TTC549 (cell line): ENCODE measurements at regions not wholly inside any gene's neighbourhood (a gene's known extent, or its start where the extent isn't known, plus 50 kb on each side); places are given as distances from the start of the nearest gene placed in this dataset.

Experiments
- FAIRE-seq: peaks from 2 replicates; lab custom pipeline; 2012; peaks lifted over from hg19 to GRCh38; lab: Jason Lieb, UNC

DNA sequence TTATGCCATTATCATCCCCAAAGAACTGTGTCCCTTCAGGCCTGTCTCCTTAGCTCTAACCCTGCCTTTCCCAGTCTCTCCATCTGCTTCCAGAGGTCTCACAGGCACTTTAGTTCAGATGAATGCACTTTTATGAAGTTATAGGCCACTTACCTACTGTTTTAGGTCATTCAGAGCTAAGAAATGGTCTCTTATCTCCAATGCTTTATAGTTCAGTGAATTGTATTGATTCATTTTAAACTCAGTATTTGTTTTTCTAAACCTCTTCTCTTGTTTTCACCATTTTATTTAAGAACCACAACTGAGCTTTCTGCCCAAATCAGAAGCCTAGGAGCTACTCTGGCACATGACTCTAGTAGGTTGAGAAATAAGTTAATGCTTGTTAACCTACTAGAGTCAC, 197.5 kb upstream of the ATP2B1 start:
- FAIRE-seq, result no peak

DNA sequence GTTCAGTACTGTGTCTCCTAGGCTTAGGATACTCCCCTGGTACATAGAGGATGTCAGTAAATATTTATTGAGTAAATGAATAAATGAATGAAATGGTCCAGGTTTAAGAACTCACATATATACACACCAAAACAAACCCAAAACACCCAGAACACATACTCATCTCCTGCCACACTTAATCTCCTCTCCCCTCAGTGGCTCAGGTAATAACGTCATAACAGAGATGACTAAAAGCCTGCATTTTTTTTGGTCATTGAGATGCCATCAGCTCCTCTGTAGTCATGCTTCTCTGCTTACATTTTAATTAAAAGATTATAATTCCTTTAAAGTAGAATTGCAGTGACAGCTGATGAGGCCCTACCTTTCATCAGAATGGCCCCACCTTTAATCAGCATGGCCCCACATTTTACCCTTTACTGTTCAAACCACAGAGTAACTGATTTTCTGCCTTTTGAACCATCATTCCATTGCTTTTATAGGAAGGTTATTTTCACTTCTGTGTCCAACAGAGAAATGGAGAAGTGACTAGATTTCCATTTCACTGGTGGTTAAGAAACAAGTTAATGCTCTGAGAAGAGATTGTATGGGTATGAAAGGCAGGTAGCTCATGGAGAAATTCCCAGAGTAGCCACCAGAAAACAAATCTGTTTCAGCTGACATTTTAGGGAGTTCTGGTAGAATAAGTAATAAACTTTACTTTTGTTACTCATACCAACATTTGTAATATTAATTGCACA, 193.4 kb upstream of the ATP2B1 start:
- no peak for FAIRE-seq

DNA sequence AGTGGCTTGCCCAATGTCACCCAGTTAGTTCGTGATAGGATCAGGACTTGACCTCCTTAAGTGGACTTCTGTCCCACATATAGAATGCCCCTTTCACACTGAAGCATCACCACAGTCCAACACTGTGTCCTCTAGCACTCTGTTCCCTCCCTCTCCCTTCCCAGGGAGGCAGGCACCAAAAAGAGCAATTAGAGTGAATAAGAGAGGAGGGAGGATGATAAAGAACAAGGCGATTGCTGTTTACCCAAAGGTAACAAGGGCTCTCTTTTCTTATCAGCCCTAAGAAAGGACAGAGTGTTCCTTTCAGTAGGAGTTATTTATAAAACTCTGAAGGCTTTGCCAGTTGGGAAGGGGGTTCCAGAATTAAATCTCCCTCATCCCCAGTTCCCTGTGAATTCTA, 192.7 kb upstream of the ATP2B1 start:
- FAIRE-seq, result no peak

DNA sequence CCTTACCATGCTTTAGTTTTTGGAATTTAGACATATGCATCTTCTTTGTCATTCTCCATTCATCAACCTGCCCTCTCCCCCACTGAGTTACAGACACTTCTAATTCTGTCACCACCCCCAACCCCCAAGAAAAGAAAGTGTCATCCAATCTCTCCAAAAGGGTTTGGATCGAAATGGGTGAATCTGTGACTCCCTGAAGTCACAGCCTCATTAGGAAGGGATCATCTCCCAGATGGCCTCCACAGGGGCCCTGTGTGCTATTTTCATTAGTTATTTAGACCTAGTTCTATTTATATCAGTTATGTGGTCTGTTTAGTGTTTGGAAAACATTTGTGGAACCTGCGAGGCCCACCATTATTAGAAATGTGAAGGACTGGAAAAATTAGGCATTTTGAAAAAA, 191.0 kb upstream of the ATP2B1 start:
- FAIRE-seq, result no peak

DNA sequence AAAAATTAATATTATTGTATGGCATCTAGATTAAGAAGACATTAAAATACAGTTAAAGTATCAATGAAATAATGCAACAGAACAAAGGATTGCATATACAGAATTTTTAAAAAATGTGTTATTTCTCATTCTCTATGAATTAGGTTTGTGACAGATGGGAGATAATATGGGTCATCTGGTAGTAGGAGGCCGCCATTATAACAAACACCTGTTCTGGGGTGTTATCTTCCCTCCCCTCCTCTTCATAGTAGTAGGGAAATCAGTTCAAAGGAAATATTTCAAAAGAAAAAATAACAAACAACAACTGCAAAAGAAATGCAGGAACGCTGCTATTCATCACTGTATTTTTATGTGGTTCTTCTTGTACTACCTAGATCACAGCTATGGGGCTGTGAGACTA, 187.0 kb upstream of the ATP2B1 start:
- FAIRE-seq, result no peak

DNA sequence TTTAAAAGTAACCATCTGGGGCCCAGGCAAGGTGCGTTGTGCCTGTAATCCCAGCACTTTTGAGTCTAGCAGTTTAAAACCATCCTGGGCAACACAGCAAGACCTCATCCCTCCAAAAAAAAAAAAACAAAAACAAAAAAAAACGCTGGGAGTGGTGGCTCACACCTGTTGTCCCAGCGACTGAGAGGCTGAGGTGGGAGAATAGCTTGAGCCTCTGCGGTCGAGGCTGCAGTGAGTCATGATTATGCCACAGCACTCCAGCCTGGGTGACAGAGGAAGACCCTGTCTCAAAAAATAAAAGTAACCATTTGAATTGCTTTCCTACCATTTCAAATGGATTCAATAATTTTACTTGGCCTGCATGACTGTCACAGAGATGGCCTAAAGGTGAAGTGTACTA, 186.5 kb upstream of the ATP2B1 start:
- no peak for FAIRE-seq

DNA sequence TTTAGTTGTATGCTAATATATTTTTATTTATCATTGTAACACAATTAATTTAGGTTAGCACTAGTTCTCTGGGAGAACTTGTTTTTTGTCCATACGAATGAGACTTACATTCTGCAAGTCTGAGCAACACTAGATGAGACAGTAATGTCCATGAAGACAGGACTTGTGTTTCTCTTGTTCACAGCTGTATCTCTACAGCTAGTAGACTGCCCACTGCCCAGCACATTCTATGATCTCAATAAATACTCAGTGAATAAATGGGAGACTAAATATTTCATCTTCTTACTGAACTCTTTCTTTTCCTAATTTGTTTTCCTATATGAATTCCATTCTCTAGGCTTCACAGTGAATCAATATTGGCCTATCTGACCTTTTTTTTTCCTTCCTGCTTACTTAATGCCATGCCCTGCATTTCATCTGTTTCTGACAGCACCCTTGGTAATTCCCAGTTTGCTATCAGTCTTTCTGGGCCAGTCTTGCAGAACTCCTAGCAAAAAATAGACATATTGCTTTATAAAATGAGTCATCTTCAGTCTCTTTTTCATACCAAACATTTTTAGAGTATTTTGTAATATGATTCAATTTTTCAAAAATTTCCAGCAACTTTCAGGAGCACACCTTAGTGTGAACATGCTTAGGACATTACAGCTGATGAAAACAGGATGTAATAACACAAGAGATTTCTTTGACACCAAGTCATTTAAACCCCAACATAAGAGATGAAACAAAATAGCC, 185.5 kb upstream of the ATP2B1 start:
- FAIRE-seq, result no peak

DNA sequence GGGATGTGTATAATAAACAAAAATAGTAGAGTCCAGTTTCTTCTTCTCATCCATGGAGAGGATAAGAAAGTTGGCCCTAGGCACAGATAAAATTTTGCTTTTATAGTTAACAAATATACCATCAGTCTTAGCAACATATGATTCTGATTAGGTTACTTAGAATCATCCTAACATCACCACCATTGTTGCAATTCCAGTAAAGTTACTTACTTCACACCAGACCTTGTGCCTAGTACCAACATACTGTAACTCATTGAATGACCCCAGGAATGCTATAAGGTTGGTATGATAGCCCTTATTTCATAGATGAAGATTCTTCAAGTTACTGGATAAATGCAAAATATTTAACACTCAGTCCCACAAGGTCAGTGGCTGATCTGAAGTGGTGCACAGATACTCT, 183.8 kb upstream of the ATP2B1 start:
- FAIRE-seq, result no peak

DNA sequence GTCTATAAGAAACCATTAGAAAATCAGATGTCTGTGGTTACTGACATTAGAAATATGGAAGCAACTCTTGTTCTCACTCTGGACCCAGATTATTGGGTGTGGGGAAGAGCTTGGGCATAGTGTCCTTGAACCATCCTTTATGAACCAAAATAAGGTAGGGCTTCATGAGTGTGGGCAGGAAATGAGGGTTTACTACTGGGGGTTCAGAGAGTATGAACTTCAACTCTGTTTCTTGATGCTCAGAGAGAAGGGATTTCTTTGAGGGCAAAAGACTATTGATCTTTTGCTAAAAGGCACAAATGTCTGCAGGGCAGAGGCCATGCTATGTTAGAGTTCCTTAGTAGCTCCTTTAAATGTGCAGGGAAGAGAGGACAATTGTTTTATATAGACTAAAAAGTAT, 183.3 kb upstream of the ATP2B1 start:
- FAIRE-seq, result no peak

DNA sequence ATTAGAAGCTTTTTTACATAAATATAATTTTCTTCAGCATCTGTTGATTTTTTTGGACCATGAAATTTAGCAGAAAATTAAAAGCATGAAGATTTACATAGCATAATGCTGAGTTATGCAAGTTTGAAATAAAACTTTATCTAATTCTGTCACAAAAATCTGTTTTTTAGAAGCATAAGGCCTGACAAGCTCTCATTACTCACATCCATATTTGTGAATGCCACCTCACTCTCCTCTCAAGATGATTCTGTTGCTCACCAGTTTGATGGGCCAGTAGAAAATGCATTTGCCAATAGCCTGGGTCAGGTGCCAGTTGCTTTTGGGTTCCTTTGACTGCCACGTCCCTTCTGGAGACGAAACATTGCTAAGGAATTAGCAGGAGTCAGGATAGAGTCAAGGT, 181.5 kb upstream of the ATP2B1 start:
- no peak for FAIRE-seq

DNA sequence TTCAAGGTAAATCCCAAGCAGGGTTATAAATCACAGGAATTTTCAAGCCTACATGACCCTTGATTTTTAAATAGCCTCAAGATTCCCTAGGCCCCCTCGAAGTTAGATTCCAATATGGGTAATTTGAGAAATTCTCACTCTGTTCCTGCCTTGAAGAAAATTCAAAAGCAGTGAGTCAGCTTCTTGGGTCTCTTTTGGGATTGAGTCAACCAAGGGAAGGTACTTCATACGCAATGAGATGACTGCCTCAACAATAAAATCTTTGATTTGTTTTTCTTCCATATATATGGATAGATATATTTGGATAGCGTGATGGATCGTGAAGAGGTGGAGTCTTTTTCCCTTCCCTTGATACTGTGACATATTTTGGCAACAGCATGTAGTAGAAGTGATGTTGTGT, 180.4 kb upstream of the ATP2B1 start:
- no peak for FAIRE-seq

DNA sequence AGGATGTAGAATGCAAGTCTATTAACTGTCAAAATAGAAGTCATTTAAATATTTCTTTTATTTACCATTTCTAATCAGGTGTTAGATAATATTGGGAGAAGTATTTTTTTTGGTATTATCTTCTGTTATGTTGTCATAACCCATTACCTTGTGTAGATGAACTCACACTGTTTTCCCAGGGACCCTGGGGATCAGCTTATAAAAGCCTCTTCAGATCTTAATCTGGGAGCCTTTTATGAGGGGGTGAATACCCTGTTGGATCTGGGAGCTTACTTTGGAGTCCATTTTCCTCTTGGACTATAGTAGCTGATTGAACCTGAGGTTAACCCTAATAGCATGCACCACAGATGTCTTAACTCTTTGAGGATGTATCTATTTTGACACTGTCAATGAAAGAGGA, 176.3 kb upstream of the ATP2B1 start:
- FAIRE-seq, result no peak

DNA sequence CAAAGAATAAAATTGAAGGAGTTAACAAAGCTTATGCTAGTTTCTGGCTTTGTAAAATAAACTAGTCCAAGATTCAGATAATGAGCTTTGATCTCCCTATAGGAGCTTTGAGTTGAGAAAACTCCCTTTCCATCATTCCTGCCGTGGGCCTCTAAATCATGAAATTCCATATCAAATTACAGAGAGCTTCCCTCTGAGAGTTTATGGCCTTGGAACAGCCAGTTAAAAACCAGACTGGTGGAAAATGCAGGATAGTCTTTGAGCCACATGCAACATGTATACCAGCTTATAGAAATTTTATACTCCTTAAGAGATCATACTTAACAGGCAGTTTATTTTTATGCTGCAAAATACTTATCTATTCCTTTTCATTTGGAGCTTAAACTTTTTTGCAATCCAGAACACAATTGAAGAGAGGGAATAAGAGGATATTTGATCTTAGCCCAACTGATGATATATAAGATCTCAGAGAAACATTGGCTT, 175.8 kb upstream of the ATP2B1 start:
- FAIRE-seq, result no peak

DNA sequence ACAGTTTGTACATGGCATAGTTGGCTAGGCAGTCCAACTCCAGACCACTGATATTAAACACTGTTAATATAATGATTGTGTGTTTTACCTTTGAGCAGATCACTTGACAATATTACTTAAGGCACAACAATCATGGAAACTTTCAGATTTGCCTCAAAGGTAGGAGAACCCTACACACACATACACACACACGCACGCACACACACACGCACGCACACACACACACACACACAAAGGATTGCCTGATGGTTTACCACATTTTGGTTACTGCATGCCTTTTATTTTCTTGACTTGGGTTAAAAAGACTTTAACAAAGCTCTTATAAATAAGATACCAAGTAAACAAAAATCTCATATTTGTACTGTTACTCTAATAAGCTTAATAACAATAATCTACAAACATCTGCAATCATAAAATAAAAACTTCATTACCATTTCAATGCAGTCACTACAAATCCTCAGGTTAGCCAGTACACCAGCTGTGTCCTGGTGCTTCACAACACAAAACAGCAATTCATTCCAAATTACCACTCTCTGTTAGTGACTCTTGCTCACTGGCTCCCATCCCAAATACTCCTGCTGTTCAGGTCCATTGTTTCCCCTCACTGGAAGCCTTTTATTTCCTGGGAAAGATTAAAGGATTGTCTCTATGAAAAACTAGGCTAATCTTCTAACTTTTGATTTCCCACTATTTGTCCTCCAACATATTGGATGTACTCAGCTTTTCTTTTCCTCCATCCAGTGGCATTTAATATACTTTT, 175.2 kb upstream of the ATP2B1 start:
- no peak for FAIRE-seq

DNA sequence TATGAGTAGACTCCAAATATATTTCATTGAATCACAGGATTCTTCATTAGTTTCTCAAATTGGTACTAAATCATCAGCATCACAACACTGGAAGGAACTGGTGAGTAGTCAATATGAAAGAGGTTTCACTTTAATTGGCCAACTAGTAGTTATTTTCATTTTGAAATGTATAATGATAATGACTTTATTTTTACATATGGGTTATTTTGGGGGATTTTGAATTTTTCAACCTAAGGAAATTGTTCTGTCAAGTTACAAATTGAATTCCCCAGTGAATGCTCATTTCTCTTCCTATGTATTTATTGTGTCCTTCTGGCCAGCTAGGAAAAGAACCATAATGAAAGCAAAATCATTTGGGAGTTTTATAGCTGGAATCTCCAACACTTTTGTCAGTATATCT, 174.2 kb upstream of the ATP2B1 start:
- FAIRE-seq, result no peak

DNA sequence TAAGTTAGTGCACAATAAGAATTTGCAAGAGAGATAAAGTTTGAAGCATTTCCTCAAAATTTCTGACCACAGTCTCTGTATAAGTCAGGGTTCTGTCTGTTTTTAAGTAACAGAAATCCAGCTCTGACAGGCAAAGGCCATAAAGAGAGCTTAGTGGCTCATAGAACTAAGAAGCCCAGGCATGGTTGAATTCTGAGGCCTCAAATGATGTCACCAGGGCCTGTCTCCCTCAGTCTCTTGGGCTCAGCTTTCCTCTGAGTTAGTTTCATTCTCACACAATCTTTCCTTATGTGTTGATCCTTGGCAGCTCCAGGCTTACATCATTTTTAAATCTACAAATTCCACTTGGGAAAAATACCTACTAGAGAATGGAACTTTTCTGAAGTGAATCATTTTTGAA, 173.4 kb upstream of the ATP2B1 start:
- FAIRE-seq, result no peak

DNA sequence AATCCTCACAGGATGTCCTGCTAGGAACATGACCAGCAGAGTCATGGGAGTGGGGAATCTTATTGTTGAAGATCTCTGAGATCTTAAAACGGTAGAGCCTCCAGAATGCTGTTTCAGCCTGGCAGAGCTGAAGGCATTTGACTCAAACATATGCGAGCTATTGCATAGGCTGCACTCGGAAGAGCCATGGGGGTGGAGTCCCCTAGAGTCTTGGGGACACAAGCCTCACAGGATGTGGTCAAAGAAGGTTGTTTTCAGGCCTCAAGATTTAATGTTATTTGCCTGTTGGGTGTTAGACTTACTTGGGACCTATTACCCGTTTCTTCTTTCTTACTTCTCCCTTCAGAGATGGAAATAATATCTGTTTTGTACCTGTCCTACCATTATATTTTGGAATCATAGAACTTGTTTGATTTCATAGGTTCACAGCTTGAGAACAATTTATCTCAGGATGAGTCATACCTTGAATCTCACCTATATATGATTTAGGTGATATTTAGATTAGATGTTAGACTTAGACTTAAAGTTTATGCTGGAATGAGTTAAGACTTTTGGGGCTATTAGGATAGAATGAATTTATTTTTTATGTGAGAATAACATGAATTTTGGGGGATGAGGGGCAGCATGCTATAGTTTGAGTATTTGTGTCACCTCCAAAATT, 172.2 kb upstream of the ATP2B1 start:
- no peak for FAIRE-seq

DNA sequence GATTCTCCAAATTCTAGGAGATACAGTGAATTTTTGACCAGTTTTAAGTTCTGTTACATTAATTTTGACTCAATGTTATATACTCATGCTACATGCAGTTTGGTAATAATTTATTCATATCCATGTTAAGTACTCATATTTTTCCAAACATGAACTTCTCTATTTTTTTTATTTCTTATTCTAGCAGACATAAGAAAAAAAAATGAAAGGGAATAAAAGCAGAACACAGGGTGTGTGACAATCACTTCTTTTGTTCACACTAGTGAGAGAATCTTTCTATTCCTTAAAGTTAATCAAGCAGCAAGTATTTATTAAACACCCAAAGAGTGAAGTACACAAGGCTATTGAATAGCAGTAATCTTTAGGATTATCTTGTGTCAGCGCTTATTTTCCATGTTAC, 171.1 kb upstream of the ATP2B1 start:
- no peak for FAIRE-seq

DNA sequence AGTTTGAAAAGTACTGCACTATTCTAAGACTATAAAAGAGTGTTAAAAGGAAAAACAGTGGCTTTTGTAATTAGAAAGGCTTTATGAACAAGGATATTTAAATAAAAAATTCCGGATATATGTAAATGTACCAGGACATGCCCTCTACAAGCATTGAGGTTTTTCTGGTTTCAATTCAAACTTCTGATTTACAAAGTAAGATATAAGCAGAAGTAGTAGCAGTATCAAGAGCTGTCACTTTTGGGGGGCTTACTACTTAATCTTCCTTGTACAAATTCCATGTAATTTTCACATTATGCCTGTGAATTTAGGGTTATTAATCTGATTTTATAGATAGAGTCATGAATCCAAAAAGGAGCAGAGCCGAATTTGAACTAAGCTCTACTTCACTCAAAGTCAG, 170.3 kb upstream of the ATP2B1 start:
- no peak for FAIRE-seq

DNA sequence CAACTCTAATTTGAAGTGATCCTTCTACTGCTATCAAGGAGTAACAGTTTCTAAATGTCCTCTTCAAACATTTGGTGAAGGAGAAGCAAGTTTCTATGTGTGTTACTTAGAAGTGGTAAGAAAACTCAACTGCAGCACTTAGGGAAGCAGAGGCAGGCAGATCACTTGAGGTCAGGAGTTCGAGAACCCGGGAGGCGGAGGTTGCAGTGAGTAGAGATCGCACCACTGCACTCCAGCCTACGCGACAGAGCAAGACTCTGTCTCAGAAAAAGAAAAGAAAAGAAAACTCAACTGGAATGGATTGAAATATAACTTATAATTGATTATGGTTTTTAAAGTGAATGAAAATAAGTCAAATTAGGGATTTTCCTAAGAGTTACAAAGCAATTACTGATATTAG, 169.7 kb upstream of the ATP2B1 start:
- FAIRE-seq, result no peak

DNA sequence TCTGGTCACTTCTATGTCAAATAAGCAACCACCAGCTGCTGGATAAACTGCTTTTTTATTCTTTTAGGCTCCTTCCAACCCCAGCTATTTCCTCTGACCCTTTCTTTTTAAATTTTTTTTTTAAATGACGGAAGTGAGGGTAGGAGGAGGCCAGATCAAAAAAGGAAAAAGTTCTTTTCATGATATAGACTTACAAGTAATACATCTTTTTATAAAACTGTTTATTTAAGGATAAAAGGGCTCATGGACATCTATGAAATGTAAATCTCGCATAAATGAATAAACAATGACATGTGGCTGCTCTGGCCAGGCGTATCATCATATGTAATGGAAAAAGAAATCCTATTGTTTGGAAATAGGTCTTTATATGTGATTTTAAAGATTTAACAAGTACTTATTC, 169.0 kb upstream of the ATP2B1 start:
- FAIRE-seq, result no peak

DNA sequence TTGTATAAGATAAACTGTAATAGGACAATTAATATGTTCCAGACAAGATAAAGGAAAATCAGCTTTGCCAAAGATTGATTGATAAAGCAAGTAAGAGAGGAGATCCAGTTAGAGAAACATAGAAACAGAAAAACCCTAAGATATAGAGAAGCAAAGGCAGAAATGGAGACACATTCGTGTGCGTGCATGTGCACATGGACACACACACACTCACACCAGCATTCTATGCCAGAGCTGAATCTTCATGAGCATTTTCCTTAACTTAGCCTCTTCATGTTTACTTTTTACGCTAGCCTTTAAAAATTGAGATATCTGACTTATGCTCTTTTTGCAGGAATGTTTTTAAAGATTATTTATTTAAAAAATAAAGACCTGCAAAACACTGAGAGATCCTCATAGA, 168.5 kb upstream of the ATP2B1 start:
- FAIRE-seq, result no peak

DNA sequence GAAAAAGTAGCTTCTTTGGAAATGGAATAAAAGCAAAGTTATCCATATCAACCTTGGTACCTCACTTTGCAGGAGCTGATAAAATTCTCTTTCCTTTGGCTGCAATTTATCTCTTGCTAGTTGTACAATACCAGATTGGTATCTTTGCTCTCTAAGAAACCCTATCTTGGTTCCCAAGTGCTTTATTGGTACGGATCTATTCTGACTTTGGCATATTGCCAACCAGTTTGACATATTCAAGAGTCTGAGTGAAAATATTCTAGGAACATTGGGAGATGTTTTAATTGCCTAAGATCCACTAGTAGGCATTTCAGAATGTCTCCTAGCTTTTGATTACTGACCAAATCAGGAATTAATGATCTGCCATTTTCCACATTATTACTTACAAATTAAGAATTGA, 167.2 kb upstream of the ATP2B1 start:
- no peak for FAIRE-seq
